Natural killer cell (primary cell): ENCODE measurements at regions not wholly inside any gene's neighbourhood (a gene's known extent, or its start where the extent isn't known, plus 50 kb on each side); places are given as distances from the start of the nearest gene placed in this dataset.

ENCODE experiments used
- ATAC-seq, 3 donors: fragments of 150-1000 bp in 2 of 3; fragments of 200-7000 bp in 1 of 3; cut with Tn5 transposase; 1 replicate in 1 of 3; 2 replicates in 2 of 3; pipeline ENCODE4 v1.10.0; 2021; ENCODE audit warnings: mild to moderate bottlenecking in 2 of 3, moderate library complexity in 2 of 3
- DNase-seq, 2 donors: peaks; one replicate each; pipeline versions ENCODE4 v3.0.0 to v3.0.0-alpha.2; 2013 to 2021; ENCODE audit warnings: mixed read lengths in 1 of 2
- H3K27ac ChIP-seq: one replicate; pipeline ENCODE4 v1.5.1; 2013; ENCODE audit warnings: mild to moderate bottlenecking, low read length
- H3K27me3 ChIP-seq: one replicate; pipeline ENCODE4 v1.6.1; 2013; ENCODE audit warnings: low read length; ENCODE audit not compliant: control insufficient read depth, insufficient read depth
- H3K36me3 ChIP-seq: one replicate; pipeline ENCODE4 v1.6.1; 2013; ENCODE audit warnings: low read length; ENCODE audit not compliant: control insufficient read depth, insufficient read depth
- H3K4me1 ChIP-seq: one replicate; pipeline ENCODE4 v1.6.1; 2013; ENCODE audit warnings: low read length; ENCODE audit not compliant: control insufficient read depth, insufficient read depth
- H3K4me3 ChIP-seq: one replicate; pipeline ENCODE4 v1.5.1; 2013; ENCODE audit warnings: low read length
- H3K9me3 ChIP-seq: one replicate; pipeline ENCODE4 v1.6.1; 2013; ENCODE audit warnings: low read length; ENCODE audit not compliant: control insufficient read depth, insufficient read depth
- H3K27ac Mint-ChIP-seq, 2 donors: one replicate each; pipeline ENCODE4 v1.8.0; 2022; ENCODE audit warnings: mild to moderate bottlenecking in 2 of 2, mixed read lengths in 2 of 2, moderate library complexity in 1 of 2
- H3K27me3 Mint-ChIP-seq, 2 donors: one replicate each; pipeline ENCODE4 v1.8.0; 2022; ENCODE audit warnings: low read depth in 2 of 2, mixed read lengths in 2 of 2
- H3K36me3 Mint-ChIP-seq: one replicate; pipeline ENCODE4 v1.8.0; 2022; ENCODE audit warnings: mixed read lengths
- H3K4me1 Mint-ChIP-seq, 2 donors: one replicate each; pipeline ENCODE4 v1.8.0; 2022; ENCODE audit warnings: mixed read lengths in 2 of 2
- H3K4me3 Mint-ChIP-seq: one replicate; pipeline ENCODE4 v1.8.0; 2022; ENCODE audit warnings: mild to moderate bottlenecking, moderate library complexity, mixed read lengths
- H3K9me3 Mint-ChIP-seq, 2 donors: one replicate each; pipeline ENCODE4 v1.8.0; 2022; ENCODE audit warnings: mixed read lengths in 2 of 2
- WGBS: methylation state at CpG from one replicate; pipeline ENCODE4 v1.1.7; 2013; ENCODE audit warnings: missing lambda C conversion rate; ENCODE audit not compliant: insufficient coverage; 5-methylcytosine and 5-hydroxymethylcytosine counted together
- intact Hi-C: fragments of 100-400 bp; cut with micrococcal nuclease; formaldehyde crosslinking; loops from one replicate; pipeline ENCODE4 v1.14.2; 2022
- TF ChIP-seq, protein P1 (sequence below): fragments of 200-600 bp; IDR thresholded peaks from one replicate; pipeline ENCODE4 v1.8.0; 2022; ENCODE audit warnings: antibody characterized with exemption

DNA sequence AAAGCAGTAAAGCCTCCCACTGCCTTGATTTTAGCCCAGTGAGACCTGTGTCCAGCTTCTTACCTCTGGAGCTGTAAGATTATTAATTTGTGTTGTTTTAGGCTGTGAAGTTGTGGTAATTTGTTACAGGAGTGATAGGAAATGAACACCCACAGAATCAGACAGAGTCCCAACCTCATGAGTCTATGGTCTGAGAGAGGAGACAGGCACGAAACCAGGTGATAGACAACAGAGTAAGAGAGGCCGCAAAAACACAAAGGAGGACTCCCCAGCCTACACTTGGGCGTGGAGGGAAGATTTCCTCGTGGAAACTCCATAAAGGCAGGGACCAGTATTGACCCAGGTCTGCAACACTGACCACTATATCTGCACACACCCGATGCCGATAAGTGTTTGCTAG lies 234.6 kb upstream of the JUN start:
- TF ChIP-seq, protein P1, sequence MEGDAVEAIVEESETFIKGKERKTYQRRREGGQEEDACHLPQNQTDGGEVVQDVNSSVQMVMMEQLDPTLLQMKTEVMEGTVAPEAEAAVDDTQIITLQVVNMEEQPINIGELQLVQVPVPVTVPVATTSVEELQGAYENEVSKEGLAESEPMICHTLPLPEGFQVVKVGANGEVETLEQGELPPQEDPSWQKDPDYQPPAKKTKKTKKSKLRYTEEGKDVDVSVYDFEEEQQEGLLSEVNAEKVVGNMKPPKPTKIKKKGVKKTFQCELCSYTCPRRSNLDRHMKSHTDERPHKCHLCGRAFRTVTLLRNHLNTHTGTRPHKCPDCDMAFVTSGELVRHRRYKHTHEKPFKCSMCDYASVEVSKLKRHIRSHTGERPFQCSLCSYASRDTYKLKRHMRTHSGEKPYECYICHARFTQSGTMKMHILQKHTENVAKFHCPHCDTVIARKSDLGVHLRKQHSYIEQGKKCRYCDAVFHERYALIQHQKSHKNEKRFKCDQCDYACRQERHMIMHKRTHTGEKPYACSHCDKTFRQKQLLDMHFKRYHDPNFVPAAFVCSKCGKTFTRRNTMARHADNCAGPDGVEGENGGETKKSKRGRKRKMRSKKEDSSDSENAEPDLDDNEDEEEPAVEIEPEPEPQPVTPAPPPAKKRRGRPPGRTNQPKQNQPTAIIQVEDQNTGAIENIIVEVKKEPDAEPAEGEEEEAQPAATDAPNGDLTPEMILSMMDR = no peak
- Mint-ChIP-seq H3K36me3 (no peaks in the 10 kb centered on the region), H3K4me3 (peak overlapping the region; percentile 69), H3K27me3 (peaks cover 17 to 25% of the 10 kb centered on the region in 2 donors), H3K4me1 (peaks cover 40 to 47% of the 10 kb centered on the region in 2 donors), H3K9me3 (no peaks in the 10 kb centered on the region), H3K27ac (peak overlapping the region; percentile 74 to 93)
- ATAC-seq (peak; percentile 41 to 84 (median 51)), DNase-seq (peak in 1 of 2 donors; percentile 35)
- intact Hi-C loops = no loop called here
- Histone ChIP-seq H3K9me3 (peaks cover 6% of the 10 kb centered on the region), H3K4me1 (peaks cover 29% of the 10 kb centered on the region), H3K27ac (no peak overlapping the region), H3K4me3 (no peak overlapping the region), H3K36me3 (no peaks in the 10 kb centered on the region), H3K27me3 (no peaks in the 10 kb centered on the region)
- WGBS = 75% methylated on average over 6 of the region's 6 CpGs

DNA sequence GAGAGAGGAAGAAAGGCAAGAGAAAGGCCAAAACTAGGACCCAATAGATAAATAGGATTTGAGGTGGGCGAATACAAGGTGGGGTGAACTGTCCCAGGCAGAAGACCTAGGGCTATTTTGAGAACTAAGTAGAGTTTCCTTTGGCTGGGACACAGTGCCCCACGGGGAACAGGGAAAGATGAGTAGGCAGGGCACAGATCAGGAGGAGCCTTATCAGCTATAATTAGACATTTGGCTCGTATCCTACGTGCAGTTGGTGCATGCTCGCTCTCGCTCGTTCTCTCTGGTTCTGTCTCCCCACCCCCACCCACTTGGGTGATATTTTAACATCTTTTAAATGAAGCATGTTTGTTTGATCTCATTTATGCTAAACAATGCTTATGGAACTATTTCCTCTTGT lies 235.0 kb upstream of the JUN start:
- Mint-ChIP-seq H3K4me3 (peak overlapping the region; percentile 69), H3K4me1 (peaks cover 40 to 47% of the 10 kb centered on the region in 2 donors)
- 98% methylated on average over 4 of the region's 7 CpGs for WGBS

DNA sequence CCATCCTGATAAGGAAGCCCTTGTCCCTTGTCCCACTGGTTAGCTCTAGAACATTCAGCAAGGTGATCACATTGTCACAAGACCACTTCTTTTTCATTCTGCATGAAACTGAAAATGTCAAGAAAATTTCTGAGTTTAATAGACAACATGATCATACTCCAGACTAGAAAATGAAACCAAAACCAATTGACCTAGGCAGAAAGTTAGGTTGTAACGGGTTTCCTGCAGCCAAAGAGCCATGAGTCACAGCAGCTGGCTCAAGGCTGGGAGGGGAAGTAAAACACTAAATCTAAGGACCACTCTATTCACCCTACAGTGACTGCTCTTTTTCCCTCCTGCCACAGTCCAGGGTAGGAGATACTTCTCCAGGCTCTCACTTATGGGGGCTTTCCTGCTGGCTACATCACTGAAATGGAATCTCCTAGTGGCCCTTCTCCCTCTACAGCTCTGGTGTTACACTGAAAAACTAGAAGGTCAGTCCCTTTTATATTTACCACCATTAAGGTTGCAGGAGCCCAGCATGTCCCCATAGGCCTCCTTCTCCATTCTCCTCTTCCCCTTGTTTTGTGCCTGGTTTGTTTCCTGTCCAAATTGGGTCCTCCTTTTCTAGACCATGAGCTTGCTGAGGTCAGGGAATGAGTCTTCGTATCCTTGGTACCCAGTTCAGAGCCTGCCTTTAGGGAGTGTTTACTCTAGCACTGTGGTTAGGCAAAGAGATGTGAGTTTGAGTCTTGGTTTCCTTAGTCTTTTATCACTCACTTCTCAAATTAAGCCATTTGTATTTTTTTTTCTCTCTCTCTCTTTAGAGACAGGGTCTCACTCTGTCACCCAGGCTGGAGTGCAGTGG lies 236.5 kb upstream of the JUN start:
- Histone ChIP-seq H3K27me3 (no peaks in the 10 kb centered on the region), H3K9me3 (peaks cover 6% of the 10 kb centered on the region), H3K4me1 (peaks cover 29% of the 10 kb centered on the region), H3K27ac (peak overlapping the region; percentile 75), H3K36me3 (no peaks in the 10 kb centered on the region), H3K4me3 (peak overlapping the region; percentile 5)
- 57% methylated on average over 1 of the region's 2 CpGs for WGBS
- no peaks in the 10 kb centered on the region for H3K9me3 Mint-ChIP-seq
- peaks cover 5 to 8% of the 10 kb centered on the region in 2 donors for H3K27me3 Mint-ChIP-seq
- ATAC-seq (peak; percentile 84 to 94 (median 87)), DNase-seq (peak; percentile 39 to 77)
- H3K4me3 Mint-ChIP-seq = peak overlapping the region; percentile 85
- peak overlapping the region; percentile 90 to 93 for H3K27ac Mint-ChIP-seq
- TF ChIP-seq, protein P1 = no peak
- intact Hi-C loops = loop anchor here (1.0 to 2.0 kb wide), 2 partner anchors 26 to 236 kb away; partner anchors contain the start of gene JUN
- H3K36me3 Mint-ChIP-seq = no peaks in the 10 kb centered on the region
- H3K4me1 Mint-ChIP-seq = peaks cover 37 to 40% of the 10 kb centered on the region in 2 donors

More for the DNA sequence above, 235.0 kb upstream of the JUN start:
- peak overlapping the region; percentile 74 to 93 for H3K27ac Mint-ChIP-seq
- no peak for DNase-seq
- intact Hi-C loops = no loop called here
- TF ChIP-seq, protein P1 = no peak
- ATAC-seq = no peak
- peaks cover 6% of the 10 kb centered on the region for H3K9me3 ChIP-seq
- H3K9me3 Mint-ChIP-seq = no peaks in the 10 kb centered on the region
- peaks cover 29% of the 10 kb centered on the region for H3K4me1 ChIP-seq
- H3K4me3 ChIP-seq = no peak overlapping the region
- H3K36me3 ChIP-seq = no peaks in the 10 kb centered on the region
- H3K27ac ChIP-seq = no peak overlapping the region
- no peaks in the 10 kb centered on the region for H3K36me3 Mint-ChIP-seq
- peaks cover 14 to 23% of the 10 kb centered on the region in 2 donors for H3K27me3 Mint-ChIP-seq
- no peaks in the 10 kb centered on the region for H3K27me3 ChIP-seq
